ENCODE measurements at regions not wholly inside any gene's neighbourhood (a gene's known extent, or its start where the extent isn't known, plus 50 kb on each side); places are given as distances from the start of the nearest gene placed in this dataset.

GRCh38 chr15:62619526-62619925 lies 423.0 kb upstream of the TPM1 start:
- DNase-seq, result no peak

- no peak for DNase-seq
Observed at GRCh38 chr15:62622775-62623174, 419.8 kb upstream of the TPM1 start.

- DNase-seq, result peak; percentile 4
Observed at GRCh38 chr15:62624547-62625378, 417.8 kb upstream of the TPM1 start.

- no peak for DNase-seq
Observed at GRCh38 chr15:62625429-62626033, 417.0 kb upstream of the TPM1 start.

GRCh38 chr15:62626903-62627302 lies 415.6 kb upstream of the TPM1 start:
- no peak for DNase-seq

GRCh38 chr15:62631076-62631724 lies 411.3 kb upstream of the TPM1 start:
- no peak for DNase-seq

- no peak for DNase-seq
Observed at GRCh38 chr15:62636823-62637573, 405.5 kb upstream of the TPM1 start.

- no peak for DNase-seq
Observed at GRCh38 chr15:62637574-62637897, 405.0 kb upstream of the TPM1 start.

GRCh38 chr15:62637950-62638619 lies 404.5 kb upstream of the TPM1 start:
- no peak for DNase-seq

- DNase-seq, result no peak
Observed at GRCh38 chr15:62639432-62639831, 403.1 kb upstream of the TPM1 start.

GRCh38 chr15:62639906-62640605 lies 402.5 kb upstream of the TPM1 start:
- DNase-seq, result no peak

- DNase-seq, result no peak
Observed at GRCh38 chr15:62641825-62642224, 400.7 kb upstream of the TPM1 start.

GRCh38 chr15:62643572-62643971 lies 399.0 kb upstream of the TPM1 start:
- no peak for DNase-seq

- no peak for DNase-seq
Observed at GRCh38 chr15:62644216-62644888, 398.2 kb upstream of the TPM1 start.

GRCh38 chr15:62644889-62645742 lies 397.4 kb upstream of the TPM1 start:
- no peak for DNase-seq

- no peak for DNase-seq
Observed at GRCh38 chr15:62647202-62647842, 395.2 kb upstream of the TPM1 start.

- no peak for DNase-seq
Observed at GRCh38 chr15:62647843-62648505, 394.6 kb upstream of the TPM1 start.

GRCh38 chr15:62648954-62649353 lies 393.6 kb upstream of the TPM1 start:
- DNase-seq, result no peak

- DNase-seq, result no peak
Observed at GRCh38 chr15:62649793-62650420, 392.6 kb upstream of the TPM1 start.

All from stimulated activated CD4-positive, alpha-beta T cell treated with anti-CD3 and anti-CD28 coated beads, Interleukin-4, amount 100 ng/mL, for 24 hours (primary cell).